Left renal cortex interstitium (tissue), 4 donors: ENCODE measurements at regions not wholly inside any gene's neighbourhood (a gene's known extent, or its start where the extent isn't known, plus 50 kb on each side); places are given as distances from the start of the nearest gene placed in this dataset.
"Not testable (repeated sequence)": the region's sequence is repeated elsewhere in the genome, so short reads cannot be mapped to it uniquely, and the experiment has no call there.

Experiments used
- DNase-seq, 4 donors: peaks; one replicate each; pipeline ENCODE4 v3.0.0-alpha.2; 2013; ENCODE audit warnings: low read depth in 4 of 4, low spot score in 2 of 4, missing footprints in 1 of 4

- not testable (repeated sequence) for DNase-seq
Measured at GRCh38 chr16:33992513-33993177, 533.2 kb downstream of the TP53TG3F start.

GRCh38 chr16:33994207-33994606 is 534.8 kb downstream of the TP53TG3F start:
- not testable (repeated sequence) for DNase-seq

- not testable (repeated sequence) for DNase-seq
Measured at GRCh38 chr16:33995821-33996372, 536.5 kb downstream of the TP53TG3F start.

GRCh38 chr16:34001184-34001583 is 541.8 kb downstream of the TP53TG3F start:
- not testable (repeated sequence) for DNase-seq

GRCh38 chr16:34001961-34002360 is 542.5 kb downstream of the TP53TG3F start:
- not testable (repeated sequence) for DNase-seq

GRCh38 chr16:34014841-34015820 is 555.7 kb downstream of the TP53TG3F start:
- not testable (repeated sequence) for DNase-seq

- not testable (repeated sequence) for DNase-seq
Measured at GRCh38 chr16:34018277-34018676, 558.9 kb downstream of the TP53TG3F start.

- no peak for DNase-seq
Measured at GRCh38 chr16:34050787-34051320, 591.4 kb downstream of the TP53TG3F start.

- DNase-seq: no peak
Measured at GRCh38 chr16:34054137-34054536, 594.7 kb downstream of the TP53TG3F start.

GRCh38 chr16:34054969-34055368 is 595.6 kb downstream of the TP53TG3F start:
- no peak for DNase-seq

- DNase-seq: not testable (repeated sequence)
Measured at GRCh38 chr16:34062620-34063253, 603.3 kb downstream of the TP53TG3F start.

- DNase-seq: not testable (repeated sequence)
Measured at GRCh38 chr16:34063498-34064157, 604.2 kb downstream of the TP53TG3F start.

GRCh38 chr16:34064602-34065001 is 605.2 kb downstream of the TP53TG3F start:
- DNase-seq: not testable (repeated sequence)

GRCh38 chr16:34069731-34070130 is 610.3 kb downstream of the TP53TG3F start:
- DNase-seq: not testable (repeated sequence)

GRCh38 chr16:34078691-34079090 is 619.3 kb downstream of the TP53TG3F start:
- DNase-seq: peak in 3 of 4 donors; percentile 23 to 86 (median 68)

- not testable (repeated sequence) for DNase-seq
Measured at GRCh38 chr16:34085038-34085437, 625.6 kb downstream of the TP53TG3F start.

GRCh38 chr16:34095006-34095405 is 635.6 kb downstream of the TP53TG3F start:
- DNase-seq: not testable (repeated sequence)

GRCh38 chr16:34096911-34097310 is 637.5 kb downstream of the TP53TG3F start:
- not testable (repeated sequence) for DNase-seq

- not testable (repeated sequence) for DNase-seq
Measured at GRCh38 chr16:34097326-34097725, 637.9 kb downstream of the TP53TG3F start.

- not testable (repeated sequence) for DNase-seq
Measured at GRCh38 chr16:34098033-34098432, 638.6 kb downstream of the TP53TG3F start.
